ENCODE measurements at regions not wholly inside any gene's neighbourhood (a gene's known extent, or its start where the extent isn't known, plus 50 kb on each side); places are given as distances from the start of the nearest gene placed in this dataset.

- TF ChIP-seq CTCF (IDR thresholded peaks at IDR 0.05) (no peak), POLR2A (IDR thresholded peaks at IDR 0.05) (no peak)
Observed at GRCh38 chr5:118176146-118176545, 812.2 kb downstream of the DTWD2 start.
